Rectal smooth muscle tissue (tissue), 1 donor: ENCODE measurements at regions not wholly inside any gene's neighbourhood (a gene's known extent, or its start where the extent isn't known, plus 50 kb on each side); places are given as distances from the start of the nearest gene placed in this dataset.
A peak's percentile ranks its signal among the peaks of the same experiment; 100 is the strongest.

Source experiments
- H3K27ac ChIP-seq: one replicate; pipeline ENCODE4 v1.7.0; 2013; ENCODE audit warnings: low read depth, low read length, inconsistent platforms
- H3K27me3 ChIP-seq: one replicate; pipeline ENCODE4 v1.7.0; 2013; ENCODE audit warnings: low read length; ENCODE audit not compliant: control insufficient read depth, insufficient read depth
- H3K36me3 ChIP-seq: one replicate; pipeline ENCODE4 v1.7.0; 2013; ENCODE audit warnings: low read length; ENCODE audit not compliant: control insufficient read depth, insufficient read depth
- H3K4me1 ChIP-seq: one replicate; pipeline ENCODE4 v1.7.0; 2013; ENCODE audit warnings: low read length; ENCODE audit not compliant: control insufficient read depth, insufficient read depth
- H3K4me3 ChIP-seq: one replicate; pipeline ENCODE4 v1.7.0; 2013; ENCODE audit warnings: low read length
- H3K9ac ChIP-seq: one replicate; pipeline ENCODE4 v1.7.0; 2013; ENCODE audit warnings: low read length

DNA sequence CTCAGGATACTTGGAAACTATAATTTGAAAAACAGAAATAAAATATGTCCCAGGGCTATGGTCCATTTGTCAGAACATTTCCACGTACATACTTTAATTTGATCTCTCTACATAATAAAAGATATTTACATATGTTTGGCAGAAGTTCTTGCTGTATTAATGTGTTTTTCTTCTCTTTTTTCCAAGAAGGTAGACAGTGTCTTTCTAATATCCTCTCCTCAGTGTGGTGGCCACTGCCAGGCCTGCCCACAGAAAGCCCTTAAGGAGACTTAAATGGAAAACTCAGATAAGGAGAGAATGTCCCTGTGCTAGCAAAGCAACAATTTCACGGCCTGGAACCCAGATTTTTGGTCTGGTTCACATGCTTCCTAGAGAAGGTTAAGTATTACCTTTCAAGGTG is 76.5 kb upstream of the ARHGEF26 start:
- Histone ChIP-seq H3K9ac (no peak overlapping the region), H3K27ac (peak overlapping the region; percentile 6)

GRCh38 chr3:154050216-154050615 is 71.0 kb upstream of the ARHGEF26 start:
- no peaks in the 10 kb centered on the region for H3K27me3 ChIP-seq
- H3K9ac ChIP-seq, result no peak overlapping the region
- no peaks in the 10 kb centered on the region for H3K36me3 ChIP-seq
- H3K4me1 ChIP-seq, result peaks cover 6% of the 10 kb centered on the region
- H3K27ac ChIP-seq, result no peak overlapping the region
- H3K4me3 ChIP-seq, result no peak overlapping the region

More for the DNA sequence above, 76.5 kb upstream of the ARHGEF26 start:
- Histone ChIP-seq H3K36me3 (no peaks in the 10 kb centered on the region), H3K27me3 (no peaks in the 10 kb centered on the region), H3K4me1 (no peaks in the 10 kb centered on the region), H3K4me3 (no peak overlapping the region)

DNA sequence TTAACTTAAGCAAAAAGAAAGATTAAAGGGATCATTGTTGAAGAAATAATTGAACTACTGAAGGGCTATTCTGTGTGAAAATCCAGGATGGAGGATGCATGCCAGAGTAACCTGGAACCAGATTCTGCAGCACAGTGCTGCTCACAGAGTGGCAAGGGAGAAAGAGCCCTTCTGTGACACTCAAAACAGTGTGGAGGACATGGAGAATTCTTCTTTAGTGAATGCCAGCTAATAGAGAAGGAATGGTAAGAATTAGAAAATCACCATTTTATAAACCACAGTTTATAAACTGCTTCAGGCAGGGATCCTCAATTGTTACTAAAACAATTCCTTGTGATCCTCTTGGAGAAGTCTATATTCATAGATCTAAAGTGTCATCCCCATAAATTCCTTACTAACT is 70.4 kb upstream of the ARHGEF26 start:
- Histone ChIP-seq H3K36me3 (no peaks in the 10 kb centered on the region), H3K27ac (no peak overlapping the region), H3K4me3 (no peak overlapping the region), H3K4me1 (peaks cover 6% of the 10 kb centered on the region), H3K27me3 (no peaks in the 10 kb centered on the region), H3K9ac (no peak overlapping the region)

DNA sequence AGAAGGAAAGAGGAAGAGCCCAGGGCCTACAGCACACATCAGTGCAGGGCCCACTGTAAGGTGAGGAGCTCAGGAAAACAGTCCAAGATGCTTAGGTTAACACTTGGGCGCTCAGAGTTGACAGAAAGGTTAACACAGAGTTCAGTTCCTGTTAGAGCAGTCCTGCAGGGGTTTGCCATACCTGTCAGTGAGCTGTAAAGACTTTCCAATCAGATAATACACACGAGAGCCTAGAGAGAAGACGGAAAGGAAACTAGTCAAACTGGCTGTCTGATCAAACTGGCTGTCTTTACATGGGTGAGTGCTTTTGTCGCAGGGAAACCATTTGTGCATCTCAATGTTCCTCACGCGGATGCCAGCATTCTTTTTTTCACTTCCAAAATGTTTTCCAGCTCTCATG is 61.4 kb upstream of the ARHGEF26 start:
- Histone ChIP-seq H3K9ac (no peak overlapping the region), H3K27ac (peak overlapping the region; percentile 87), H3K4me3 (no peak overlapping the region)

GRCh38 chr3:154060238-154061000 is 60.8 kb upstream of the ARHGEF26 start:
- no peak overlapping the region for H3K4me3 ChIP-seq
- no peaks in the 10 kb centered on the region for H3K36me3 ChIP-seq
- H3K27me3 ChIP-seq, result no peaks in the 10 kb centered on the region
- peak overlapping the region; percentile 87 for H3K27ac ChIP-seq
- H3K9ac ChIP-seq, result no peak overlapping the region
- H3K4me1 ChIP-seq, result peaks cover 19% of the 10 kb centered on the region

More for the DNA sequence above, 61.4 kb upstream of the ARHGEF26 start:
- H3K36me3 ChIP-seq, result no peaks in the 10 kb centered on the region
- peaks cover 19% of the 10 kb centered on the region for H3K4me1 ChIP-seq
- H3K27me3 ChIP-seq, result no peaks in the 10 kb centered on the region

DNA sequence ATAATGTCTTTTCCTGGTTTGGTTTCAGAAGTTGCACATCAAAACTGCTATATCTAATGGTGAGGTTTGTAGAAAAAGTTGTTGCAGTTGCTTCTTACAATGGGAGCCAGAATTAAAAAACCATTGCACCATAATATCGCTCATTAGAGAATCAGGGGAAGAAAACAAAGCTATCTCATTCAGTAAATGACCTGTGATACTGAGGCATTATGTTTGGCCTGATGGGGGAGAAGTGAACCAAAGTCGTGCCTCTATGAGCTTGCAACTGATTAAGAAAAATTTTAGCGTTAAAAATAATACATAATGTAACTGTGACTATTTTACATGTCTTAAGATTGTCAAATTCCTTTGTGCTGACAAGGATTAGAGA is 60.2 kb upstream of the ARHGEF26 start:
- Histone ChIP-seq H3K9ac (no peak overlapping the region), H3K4me1 (peaks cover 19% of the 10 kb centered on the region), H3K36me3 (no peaks in the 10 kb centered on the region), H3K4me3 (no peak overlapping the region), H3K27ac (peak overlapping the region; percentile 87), H3K27me3 (no peaks in the 10 kb centered on the region)

GRCh38 chr3:154062513-154062912 is 58.7 kb upstream of the ARHGEF26 start:
- Histone ChIP-seq H3K27me3 (no peaks in the 10 kb centered on the region), H3K9ac (no peak overlapping the region), H3K36me3 (no peaks in the 10 kb centered on the region), H3K4me3 (no peak overlapping the region), H3K27ac (no peak overlapping the region), H3K4me1 (peaks cover 19% of the 10 kb centered on the region)

- no peak overlapping the region for H3K27ac ChIP-seq
- no peaks in the 10 kb centered on the region for H3K36me3 ChIP-seq
- H3K27me3 ChIP-seq, result no peaks in the 10 kb centered on the region
- H3K9ac ChIP-seq, result no peak overlapping the region
- no peaks in the 10 kb centered on the region for H3K4me1 ChIP-seq
- no peak overlapping the region for H3K4me3 ChIP-seq
Measured at GRCh38 chr3:154071146-154071545, 50.0 kb upstream of the ARHGEF26 start.
